MCF 10A (cell line): ENCODE measurements at regions not wholly inside any gene's neighbourhood (a gene's known extent, or its start where the extent isn't known, plus 50 kb on each side); places are given as distances from the start of the nearest gene placed in this dataset.

Experiments used
- BruUV-seq: library from RNA; stranded (reverse); fragments of 400-500 nt; replicated peaks from 2 replicates; lab custom pipeline; 2021; lab: Mats Ljungman, UMichigan
- CTCF ChIA-PET: fragments of 300-600 bp; sonication (Branson Sonifier 250); formaldehyde crosslinking; extraction: SDS; loops from one replicate; lab custom pipeline; 2021; ENCODE audit warnings: antibody characterized with exemption, inconsistent platforms; lab: Yijun Ruan, JAX
- POLR2A ChIA-PET: fragments of 300-600, 350-650 bp; sonication (Branson Sonifier 250); formaldehyde crosslinking; extraction: SDS; loops from one replicate; lab custom pipeline; 2020; ENCODE audit warnings: antibody characterized with exemption, inconsistent platforms; lab: Yijun Ruan, JAX
- DNase-seq: peaks from one replicate; pipeline ENCODE4 v3.0.0-alpha.2; 2018; ENCODE audit not compliant: unreplicated experiment
- H3K27ac Mint-ChIP-seq: one replicate; pipeline ENCODE4 v1.8.0; 2022; ENCODE audit warnings: mild to moderate bottlenecking, low read depth, mixed read lengths; ENCODE audit not compliant: unreplicated experiment
- H3K27me3 Mint-ChIP-seq: one replicate; pipeline ENCODE4 v1.8.0; 2022; ENCODE audit warnings: mixed read lengths; ENCODE audit not compliant: insufficient read depth, unreplicated experiment
- H3K36me3 Mint-ChIP-seq: one replicate; pipeline ENCODE4 v1.8.0; 2022; ENCODE audit warnings: mild to moderate bottlenecking, moderate library complexity, mixed read lengths; ENCODE audit not compliant: insufficient read depth, unreplicated experiment
- H3K4me1 Mint-ChIP-seq: one replicate; pipeline ENCODE4 v1.8.0; 2022; ENCODE audit warnings: mixed read lengths; ENCODE audit not compliant: insufficient read depth, unreplicated experiment
- H3K4me3 Mint-ChIP-seq: one replicate; pipeline ENCODE4 v1.8.0; 2022; ENCODE audit warnings: mild to moderate bottlenecking, moderate library complexity, mixed read lengths; ENCODE audit not compliant: unreplicated experiment
- H3K9me3 Mint-ChIP-seq: one replicate; pipeline ENCODE4 v1.8.0; 2022; ENCODE audit warnings: mixed read lengths; ENCODE audit not compliant: unreplicated experiment
- intact Hi-C: fragments of 100-400 bp; cut with micrococcal nuclease; formaldehyde crosslinking; loops from 2 replicates; pipeline ENCODE4 v1.14.1; 2022
- TF ChIP-seq, protein P1 (sequence below): fragments of 200-600 bp; IDR thresholded peaks from one replicate; pipeline ENCODE4 v1.8.0; 2022; ENCODE audit warnings: antibody characterized with exemption, mild to moderate bottlenecking; ENCODE audit not compliant: unreplicated experiment

DNA sequence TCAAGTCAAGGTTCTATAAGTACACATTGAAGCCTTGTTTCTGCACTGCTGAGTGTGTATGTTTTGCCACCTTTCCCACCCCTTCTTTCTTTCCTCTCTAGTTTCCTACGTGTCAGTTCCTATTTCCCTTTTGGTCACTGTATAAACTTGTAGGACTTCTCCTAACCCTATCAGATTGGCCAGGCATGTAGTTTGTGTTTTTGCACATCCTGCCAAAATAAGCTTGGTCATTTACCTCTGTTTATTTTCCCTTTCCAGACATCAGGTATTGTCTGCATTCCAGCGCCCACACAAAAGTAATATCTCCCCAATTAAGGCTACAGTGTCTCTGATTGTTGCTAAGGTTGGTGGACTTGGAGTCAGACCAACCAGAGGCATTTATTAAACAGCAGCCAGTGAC lies 252.9 kb upstream of the MPDZ start:
- TF ChIP-seq, protein P1, sequence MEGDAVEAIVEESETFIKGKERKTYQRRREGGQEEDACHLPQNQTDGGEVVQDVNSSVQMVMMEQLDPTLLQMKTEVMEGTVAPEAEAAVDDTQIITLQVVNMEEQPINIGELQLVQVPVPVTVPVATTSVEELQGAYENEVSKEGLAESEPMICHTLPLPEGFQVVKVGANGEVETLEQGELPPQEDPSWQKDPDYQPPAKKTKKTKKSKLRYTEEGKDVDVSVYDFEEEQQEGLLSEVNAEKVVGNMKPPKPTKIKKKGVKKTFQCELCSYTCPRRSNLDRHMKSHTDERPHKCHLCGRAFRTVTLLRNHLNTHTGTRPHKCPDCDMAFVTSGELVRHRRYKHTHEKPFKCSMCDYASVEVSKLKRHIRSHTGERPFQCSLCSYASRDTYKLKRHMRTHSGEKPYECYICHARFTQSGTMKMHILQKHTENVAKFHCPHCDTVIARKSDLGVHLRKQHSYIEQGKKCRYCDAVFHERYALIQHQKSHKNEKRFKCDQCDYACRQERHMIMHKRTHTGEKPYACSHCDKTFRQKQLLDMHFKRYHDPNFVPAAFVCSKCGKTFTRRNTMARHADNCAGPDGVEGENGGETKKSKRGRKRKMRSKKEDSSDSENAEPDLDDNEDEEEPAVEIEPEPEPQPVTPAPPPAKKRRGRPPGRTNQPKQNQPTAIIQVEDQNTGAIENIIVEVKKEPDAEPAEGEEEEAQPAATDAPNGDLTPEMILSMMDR = no peak
- peaks cover 14% of the 10 kb centered on the region for H3K4me1 Mint-ChIP-seq
- no peaks in the 10 kb centered on the region for H3K36me3 Mint-ChIP-seq
- ChIA-PET POLR2A (interaction anchor here (0.7 to 1.5 kb wide), 2 partner anchors 23 to 75 kb away, joined by 3 read pairs; no protein-coding TSS in a partner anchor), CTCF (interaction anchor here (1.3 kb wide), 1 partner anchor 10 kb away, joined by 3 read pairs; no protein-coding TSS in a partner anchor)
- no peak overlapping the region for H3K27ac Mint-ChIP-seq
- no peak for DNase-seq
- H3K9me3 Mint-ChIP-seq = peaks cover 4% of the 10 kb centered on the region
- no peaks in the 10 kb centered on the region for H3K27me3 Mint-ChIP-seq
- intact Hi-C loops = no loop called here
- no peak overlapping the region for H3K4me3 Mint-ChIP-seq
- BruUV-seq = no TSS peak

DNA sequence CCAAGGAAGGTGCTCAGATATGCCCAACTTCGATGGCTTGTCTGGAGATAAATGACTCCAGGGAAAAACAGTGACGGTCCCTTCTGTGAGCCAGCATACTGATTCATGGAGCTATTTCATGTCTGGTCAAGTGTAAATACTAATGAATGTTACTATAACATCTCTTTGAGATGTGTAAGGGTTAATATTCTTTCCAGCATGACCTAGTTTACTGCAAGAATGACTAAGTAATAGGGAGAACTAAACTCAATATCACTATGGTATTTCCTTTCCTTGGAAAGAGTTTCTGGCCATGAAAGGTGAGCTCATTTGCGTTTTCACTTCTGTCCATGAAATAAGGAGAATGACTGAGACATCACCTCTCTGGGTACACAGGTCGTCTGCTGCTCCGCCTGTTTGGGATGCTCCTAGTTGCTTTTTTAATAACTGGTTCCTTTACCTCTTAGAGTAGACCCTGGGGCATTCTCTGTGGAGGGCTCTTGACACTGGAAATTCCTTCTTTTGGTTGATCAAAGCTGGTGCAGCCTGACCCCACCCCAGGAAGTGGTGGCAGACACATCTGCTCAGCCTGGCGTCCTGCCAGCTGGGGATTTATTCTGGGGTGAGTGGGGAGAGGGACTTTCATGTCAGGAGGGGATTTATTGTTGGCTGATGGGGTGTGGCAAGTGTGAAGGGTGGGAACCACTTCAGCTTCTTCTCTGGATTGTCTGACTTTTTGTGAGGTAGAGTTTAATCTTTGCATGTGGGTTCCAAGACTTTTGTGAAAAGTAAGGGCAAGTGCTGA lies 250.0 kb upstream of the MPDZ start:
- BruUV-seq = no TSS peak
- Mint-ChIP-seq H3K4me1 (peaks cover 14% of the 10 kb centered on the region), H3K36me3 (no peaks in the 10 kb centered on the region), H3K27ac (peak overlapping the region; percentile 46), H3K4me3 (no peak overlapping the region), H3K9me3 (peaks cover 4% of the 10 kb centered on the region), H3K27me3 (no peaks in the 10 kb centered on the region)
- intact Hi-C loops = no loop called here
- CTCF ChIA-PET = interaction anchor here (0.6 to 1.5 kb wide), 3 partner anchors 16 to 200 kb away, joined by 3 read pairs; no protein-coding TSS in a partner anchor
- TF ChIP-seq, protein P1 = no peak
- POLR2A ChIA-PET = interaction anchor here (0.6 kb wide), 2 partner anchors 18 to 87 kb away, joined by 3 to 4 read pairs; no protein-coding TSS in a partner anchor
- no peak for DNase-seq

DNA sequence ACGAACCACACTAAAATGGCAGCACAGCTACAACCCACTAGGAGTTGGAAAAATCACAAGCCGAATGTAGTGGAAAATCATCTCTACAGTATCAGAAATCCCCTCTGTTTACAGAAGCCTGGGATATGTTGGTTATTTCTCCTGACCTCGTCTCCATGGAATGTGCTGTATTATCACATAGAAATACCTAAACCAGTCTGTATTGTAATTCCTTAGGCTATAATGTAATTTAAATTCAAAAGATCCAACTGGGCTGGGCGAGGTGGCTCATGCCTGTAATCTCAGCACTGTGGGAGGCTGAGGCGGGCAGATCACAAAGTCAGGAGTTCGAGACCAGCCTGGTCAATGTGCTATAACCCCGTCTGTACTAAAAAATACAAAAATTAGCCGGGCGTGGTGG lies 244.8 kb upstream of the MPDZ start:
- Mint-ChIP-seq H3K4me1 (peaks cover 10% of the 10 kb centered on the region), H3K4me3 (no peak overlapping the region), H3K27me3 (no peaks in the 10 kb centered on the region), H3K9me3 (no peaks in the 10 kb centered on the region), H3K36me3 (no peaks in the 10 kb centered on the region), H3K27ac (no peak overlapping the region)
- intact Hi-C loops = no loop called here
- no TSS peak for BruUV-seq
- POLR2A ChIA-PET = no interaction called here
- CTCF ChIA-PET = no interaction called here
- TF ChIP-seq, protein P1 = no peak
- no peak for DNase-seq

DNA sequence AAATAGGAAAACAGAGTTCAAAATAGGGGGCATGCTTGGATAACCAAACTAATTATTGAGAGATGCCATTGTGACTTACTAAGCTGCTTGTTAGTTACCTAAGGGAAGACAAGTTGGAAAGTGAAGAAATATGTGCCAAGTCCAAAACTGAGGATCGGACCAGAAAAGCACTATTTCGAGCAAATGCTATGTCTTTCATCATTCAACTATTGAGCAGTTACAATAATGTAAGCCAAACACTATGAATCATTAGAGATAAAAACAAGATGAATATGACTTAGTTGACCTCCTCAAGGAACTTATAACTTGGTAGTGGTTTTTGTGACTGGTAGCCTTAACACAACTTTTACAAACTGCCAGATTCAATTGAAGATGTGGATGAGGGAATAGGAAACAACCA lies 240.6 kb upstream of the MPDZ start:
- no peaks in the 10 kb centered on the region for H3K36me3 Mint-ChIP-seq
- ChIA-PET CTCF (interaction anchor here (0.6 kb wide), 1 partner anchor 146 kb away, joined by 3 read pairs; no protein-coding TSS in a partner anchor), POLR2A (no interaction called here)
- no peak overlapping the region for H3K4me3 Mint-ChIP-seq
- intact Hi-C loops = no loop called here
- H3K27me3 Mint-ChIP-seq = no peaks in the 10 kb centered on the region
- no TSS peak for BruUV-seq
- TF ChIP-seq, protein P1 = no peak
- no peak for DNase-seq
- no peaks in the 10 kb centered on the region for H3K9me3 Mint-ChIP-seq
- H3K4me1 Mint-ChIP-seq = peaks cover 15% of the 10 kb centered on the region
- H3K27ac Mint-ChIP-seq = no peak overlapping the region
